KMS-11 (cell line): ENCODE measurements at regions not wholly inside any gene's neighbourhood (a gene's known extent, or its start where the extent isn't known, plus 50 kb on each side); places are given as distances from the start of the nearest gene placed in this dataset.

Experiments
- H2AFZ ChIP-seq: fragments of 200-600 bp; sonication (generic); 2 replicates; pipeline ENCODE4 v1.6.1; 2016; ENCODE audit warnings: antibody characterized with exemption, mixed run types, low read depth
- H3K27ac ChIP-seq: fragments of 200-600 bp; sonication (generic); 2 replicates; pipeline ENCODE4 v1.6.1; 2016; ENCODE audit warnings: mild to moderate bottlenecking, mixed run types
- H3K27me3 ChIP-seq: fragments of 200-600 bp; sonication (generic); 2 replicates; pipeline ENCODE4 v1.6.1; 2017; ENCODE audit warnings: mild to moderate bottlenecking, low read depth, mixed run types, moderate library complexity; ENCODE audit not compliant: insufficient read depth
- H3K36me3 ChIP-seq: fragments of 200-600 bp; sonication (generic); 2 replicates; pipeline ENCODE4 v1.6.1; 2017; ENCODE audit warnings: mild to moderate bottlenecking, mixed run types; ENCODE audit not compliant: insufficient read depth
- H3K4me1 ChIP-seq: fragments of 200-600 bp; sonication (generic); 2 replicates; pipeline ENCODE4 v1.6.1; 2016; ENCODE audit warnings: mild to moderate bottlenecking, low read depth, mixed run types; ENCODE audit not compliant: poor library complexity, severe bottlenecking
- H3K4me2 ChIP-seq: fragments of 200-600 bp; sonication (generic); 2 replicates; pipeline ENCODE4 v1.7.0; 2016; ENCODE audit warnings: mild to moderate bottlenecking, mixed run types
- H3K4me3 ChIP-seq: fragments of 200-600 bp; sonication (generic); IDR thresholded peaks from 2 replicates; pipeline ENCODE4 v1.6.1; 2017; ENCODE audit warnings: low read depth, low read length, mixed read lengths; ENCODE audit not compliant: insufficient read depth
- H3K79me2 ChIP-seq: fragments of 200-600 bp; sonication (generic); 2 replicates; pipeline ENCODE4 v1.6.1; 2016; ENCODE audit warnings: low read depth, mixed run types; ENCODE audit not compliant: insufficient read depth
- H3K9ac ChIP-seq: fragments of 200-600 bp; sonication (generic); 2 replicates; pipeline ENCODE4 v1.6.1; 2016; ENCODE audit warnings: mild to moderate bottlenecking, mixed run types
- H4K20me1 ChIP-seq: fragments of 200-600 bp; sonication (generic); 2 replicates; pipeline ENCODE4 v1.6.1; 2016; ENCODE audit warnings: mild to moderate bottlenecking, mixed run types; ENCODE audit not compliant: insufficient read depth
- CTCF ChIP-seq: fragments of 200-600 bp; sonication (generic); conservative IDR thresholded peaks from 2 replicates; pipeline ENCODE4 v1.6.1; 2017; ENCODE audit warnings: low read depth, mild to moderate bottlenecking, antibody characterized with exemption, low read length, moderate library complexity, mixed read lengths

- no peaks in the 10 kb centered on the region for H3K79me2 ChIP-seq
- H3K27me3 ChIP-seq, result peaks cover 3% of the 10 kb centered on the region; the same call in 1 of the 2 replicates
- no peak overlapping the region for H3K4me2 ChIP-seq
- no peak overlapping the region for H3K4me3 ChIP-seq
- no peaks in the 10 kb centered on the region for H3K36me3 ChIP-seq
- H4K20me1 ChIP-seq, result no peaks in the 10 kb centered on the region
- H3K9ac ChIP-seq, result no peak overlapping the region
- no peaks in the 10 kb centered on the region for H3K4me1 ChIP-seq
- no peak overlapping the region for H3K27ac ChIP-seq
- no peak for TF ChIP-seq CTCF
- no peak overlapping the region for H2AFZ ChIP-seq
These were observed 116.8 kb upstream of the FGF3 start for GRCh38 chr11:69935941-69936505.

GRCh38 chr11:69936771-69937170 lies 117.6 kb upstream of the FGF3 start:
- Histone ChIP-seq H3K4me2 (no peak overlapping the region), H3K79me2 (no peaks in the 10 kb centered on the region), H3K4me1 (no peaks in the 10 kb centered on the region), H3K27me3 (peaks cover 3% of the 10 kb centered on the region; the same call in 1 of the 2 replicates), H3K36me3 (no peaks in the 10 kb centered on the region), H4K20me1 (no peaks in the 10 kb centered on the region), H2AFZ (no peak overlapping the region), H3K9ac (no peak overlapping the region), H3K27ac (no peak overlapping the region), H3K4me3 (no peak overlapping the region)
- TF ChIP-seq CTCF, result no peak

- Histone ChIP-seq H3K36me3 (no peaks in the 10 kb centered on the region), H2AFZ (no peak overlapping the region), H4K20me1 (no peaks in the 10 kb centered on the region), H3K27ac (no peak overlapping the region), H3K4me1 (no peaks in the 10 kb centered on the region), H3K9ac (no peak overlapping the region), H3K79me2 (no peaks in the 10 kb centered on the region), H3K4me2 (no peak overlapping the region), H3K27me3 (peaks cover 3% of the 10 kb centered on the region; the same call in 1 of the 2 replicates), H3K4me3 (no peak overlapping the region)
- TF ChIP-seq CTCF, result no peak
These were observed 119.0 kb upstream of the FGF3 start for GRCh38 chr11:69938206-69938605.

GRCh38 chr11:69939551-69940245 lies 120.5 kb upstream of the FGF3 start:
- H3K36me3 ChIP-seq, result no peaks in the 10 kb centered on the region
- H3K4me3 ChIP-seq, result no peak overlapping the region
- no peak overlapping the region for H3K27ac ChIP-seq
- TF ChIP-seq CTCF, result no peak
- H4K20me1 ChIP-seq, result no peaks in the 10 kb centered on the region
- H3K9ac ChIP-seq, result no peak overlapping the region
- H3K4me2 ChIP-seq, result no peak overlapping the region
- no peak overlapping the region for H2AFZ ChIP-seq
- no peaks in the 10 kb centered on the region for H3K4me1 ChIP-seq
- peaks cover 3% of the 10 kb centered on the region; the same call in 1 of the 2 replicates for H3K27me3 ChIP-seq
- H3K79me2 ChIP-seq, result no peaks in the 10 kb centered on the region
